Activated naive CD4-positive, alpha-beta T cell treated with Interleukin-2 at 50 U/mL for 16 hours (primary cell): ENCODE measurements at regions not wholly inside any gene's neighbourhood (a gene's known extent, or its start where the extent isn't known, plus 50 kb on each side); places are given as distances from the start of the nearest gene placed in this dataset.
"Not testable (repeated sequence)": the region's sequence is repeated elsewhere in the genome, so short reads cannot be mapped to it uniquely, and the experiment has no call there.

ENCODE experiments used
- DNase-seq: peaks from one replicate; pipeline ENCODE4 v3.0.0-alpha.2; 2020

DNA sequence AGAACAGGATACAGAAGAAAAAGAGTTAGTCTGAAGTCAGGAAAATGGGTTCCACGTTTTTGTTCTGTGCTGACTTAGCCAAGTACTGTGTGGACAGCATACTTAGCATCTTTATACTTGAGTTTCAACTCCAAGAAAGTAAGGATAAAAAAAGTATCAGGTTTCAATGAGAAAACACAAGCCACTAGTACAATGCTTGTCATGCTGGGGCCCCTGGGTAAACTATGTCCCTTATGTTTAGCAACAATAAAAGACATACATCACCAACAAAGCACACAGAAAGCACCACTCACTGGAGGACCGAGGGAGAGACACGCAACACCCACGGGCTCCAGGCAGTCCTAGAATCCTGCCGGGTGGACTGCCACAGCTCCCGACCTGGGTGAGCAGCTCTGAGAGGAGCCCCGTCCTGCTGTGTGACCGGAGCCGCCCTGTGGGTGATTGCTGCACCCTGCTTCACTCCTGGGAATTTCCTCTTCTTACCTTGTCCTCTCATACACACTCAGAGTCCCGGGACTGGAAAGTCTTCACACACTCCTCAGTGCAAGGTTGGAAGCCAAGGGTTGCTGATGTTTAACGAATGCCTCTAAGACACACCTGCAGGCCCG, 890.5 kb downstream of the BRD1 start:
- no peak for DNase-seq

DNA sequence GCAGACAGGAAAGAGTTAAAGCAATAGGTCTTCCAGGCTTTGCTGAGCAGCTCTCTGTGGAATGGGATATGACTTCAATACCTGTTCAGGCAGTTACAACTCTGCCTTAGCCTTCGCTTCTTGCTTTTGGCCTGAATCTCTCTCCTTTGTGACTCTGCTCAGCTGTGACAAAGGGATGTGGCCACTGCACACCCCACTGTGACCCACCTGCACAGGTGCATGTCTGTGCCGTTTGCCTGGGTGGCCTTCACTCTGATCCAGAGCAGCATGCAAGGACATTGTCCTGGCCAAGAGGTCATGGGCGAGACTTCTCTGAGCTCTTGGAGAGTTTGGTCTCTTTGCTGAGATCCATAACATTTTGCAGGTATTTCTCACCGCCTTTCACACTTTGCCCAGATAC, 891.3 kb downstream of the BRD1 start:
- no peak for DNase-seq

DNA sequence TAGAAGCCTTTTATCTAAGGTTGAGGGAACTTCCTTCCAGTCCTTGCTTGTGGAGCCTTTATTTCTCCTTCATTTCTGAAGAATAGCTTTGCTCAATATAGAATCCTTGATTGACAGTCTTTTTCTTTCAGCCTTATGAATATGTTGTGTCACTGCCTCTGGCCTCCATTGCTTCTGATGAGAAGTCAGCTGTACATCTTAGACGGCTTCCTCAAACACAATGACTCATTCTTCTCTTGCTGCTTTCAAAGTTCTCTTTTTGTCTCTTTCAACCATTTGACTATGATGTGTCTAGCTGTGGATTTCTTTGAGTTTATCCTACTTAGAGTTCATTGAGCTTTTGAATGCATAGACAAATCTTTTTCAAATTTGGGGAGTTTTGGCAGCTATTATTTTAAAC, 893.2 kb downstream of the BRD1 start:
- DNase-seq: no peak

DNA sequence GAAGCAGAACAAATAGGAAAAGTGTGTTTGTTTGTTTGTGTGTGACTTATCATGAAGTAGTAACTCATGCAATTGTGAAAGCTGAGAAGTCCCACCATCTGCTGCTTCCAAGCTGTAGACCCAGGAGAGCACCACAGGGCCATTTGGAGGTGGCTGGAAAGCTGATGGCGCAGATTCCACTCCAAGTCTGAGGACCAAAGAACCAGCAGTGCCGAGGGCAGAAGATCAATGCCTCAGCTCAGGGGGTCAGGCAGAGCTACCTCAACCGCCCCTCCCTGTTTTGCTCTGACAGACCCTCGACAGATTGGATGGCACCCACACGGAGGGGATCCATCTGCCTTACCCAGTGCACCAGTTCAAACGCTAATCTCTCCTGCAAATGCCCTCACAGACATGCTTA, 896.2 kb downstream of the BRD1 start:
- DNase-seq: no peak

DNA sequence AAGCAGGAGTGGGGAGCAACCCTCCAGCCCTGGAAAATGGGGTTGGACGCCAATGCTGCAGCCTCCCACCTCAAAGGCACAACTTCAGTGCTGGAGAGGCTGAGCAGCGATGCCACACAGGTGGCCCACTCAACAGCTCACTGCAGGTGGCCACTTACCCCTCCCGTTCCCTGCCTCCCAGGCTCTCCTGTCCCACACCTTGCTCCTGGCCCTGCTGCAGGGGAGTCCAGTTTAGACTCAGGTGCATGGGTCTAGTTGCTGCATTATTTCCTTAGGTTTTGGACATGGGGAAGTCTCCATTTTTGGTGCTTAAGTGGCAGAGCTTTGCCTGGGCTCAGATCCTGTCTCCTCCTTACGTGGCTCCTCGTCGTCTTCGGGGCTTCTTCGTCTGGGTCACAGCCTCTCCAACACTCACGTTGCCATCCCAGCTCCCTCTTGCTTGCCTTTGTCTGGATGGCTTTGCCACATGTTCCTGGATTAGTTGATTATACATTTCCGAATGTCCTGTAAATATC, 898.3 kb downstream of the BRD1 start:
- no peak for DNase-seq

DNA sequence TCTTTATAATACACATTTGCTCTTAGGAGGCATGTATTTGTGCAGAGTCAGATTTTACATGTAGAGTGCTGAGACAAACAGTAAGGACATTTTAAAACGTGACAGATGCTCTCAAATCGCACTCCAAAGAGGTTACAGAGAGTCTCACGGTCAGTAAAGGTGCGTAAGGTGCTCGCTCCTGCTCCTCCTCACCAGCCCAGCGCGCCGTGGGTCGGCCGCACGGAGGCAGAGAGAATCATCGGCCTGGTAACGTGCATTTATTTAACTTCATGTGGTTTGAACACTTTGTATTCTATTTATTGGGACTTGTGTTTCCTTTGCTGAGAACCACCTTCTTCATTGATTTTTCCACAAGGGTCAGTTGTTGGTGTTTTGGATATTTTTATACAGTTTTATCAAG, 900.1 kb downstream of the BRD1 start:
- DNase-seq: no peak

DNA sequence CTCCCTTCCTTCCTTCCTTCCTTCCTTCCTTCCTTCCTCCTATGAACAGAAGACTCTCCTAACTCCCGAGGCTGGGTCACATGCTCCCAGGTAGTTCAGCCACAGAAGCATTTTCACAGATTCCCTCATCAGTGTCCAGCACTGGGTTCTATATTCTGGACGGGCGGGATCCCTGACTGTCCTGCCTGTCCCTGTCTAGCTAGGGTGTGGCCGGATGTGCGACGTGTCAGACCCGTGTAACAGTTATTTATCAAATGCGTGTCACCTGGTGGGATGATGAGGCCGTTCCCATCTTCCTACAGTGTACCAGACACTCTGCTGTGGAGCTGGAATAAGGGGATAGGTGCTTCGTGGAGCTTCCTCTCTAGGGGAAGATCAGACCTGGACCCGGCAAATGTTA, 901.0 kb downstream of the BRD1 start:
- no peak for DNase-seq

DNA sequence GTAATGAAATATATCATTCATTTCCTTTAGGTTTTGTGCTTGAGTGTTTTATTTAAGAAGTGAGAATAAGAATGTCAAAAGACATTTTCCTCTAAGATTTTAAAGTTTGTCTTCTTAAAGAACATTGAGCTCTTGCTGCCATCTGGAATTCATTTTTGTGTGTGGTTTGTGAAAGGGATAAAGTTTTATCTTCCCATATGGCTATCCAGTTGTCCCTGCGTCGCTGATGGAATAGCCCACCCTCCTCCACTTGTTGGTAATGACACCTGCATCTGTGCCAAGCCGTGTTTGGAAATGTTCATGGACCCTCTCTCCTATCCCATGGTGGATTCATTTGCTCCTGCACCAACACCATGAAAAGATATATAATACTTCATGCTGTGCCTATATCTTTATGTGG, 901.5 kb downstream of the BRD1 start:
- DNase-seq: no peak

DNA sequence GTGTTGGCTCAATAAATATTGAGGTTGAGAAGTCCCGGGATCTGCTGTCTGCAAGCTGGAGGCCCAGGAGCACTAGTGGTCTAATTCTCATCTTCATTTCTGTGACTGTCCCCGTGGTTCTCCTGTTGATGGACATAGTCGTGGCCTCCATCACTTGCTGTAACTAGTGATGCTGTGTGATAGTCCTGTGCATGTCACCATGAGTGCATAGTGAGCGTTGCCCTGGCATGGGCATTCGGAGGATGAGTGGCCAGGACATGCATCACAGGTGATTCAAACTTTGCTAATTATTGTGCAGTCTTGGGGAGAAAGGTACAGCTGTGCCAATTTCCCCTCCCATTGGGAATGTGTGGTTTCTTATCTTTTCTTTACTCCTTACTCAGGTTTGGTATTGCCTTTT, 902.2 kb downstream of the BRD1 start:
- no peak for DNase-seq

DNA sequence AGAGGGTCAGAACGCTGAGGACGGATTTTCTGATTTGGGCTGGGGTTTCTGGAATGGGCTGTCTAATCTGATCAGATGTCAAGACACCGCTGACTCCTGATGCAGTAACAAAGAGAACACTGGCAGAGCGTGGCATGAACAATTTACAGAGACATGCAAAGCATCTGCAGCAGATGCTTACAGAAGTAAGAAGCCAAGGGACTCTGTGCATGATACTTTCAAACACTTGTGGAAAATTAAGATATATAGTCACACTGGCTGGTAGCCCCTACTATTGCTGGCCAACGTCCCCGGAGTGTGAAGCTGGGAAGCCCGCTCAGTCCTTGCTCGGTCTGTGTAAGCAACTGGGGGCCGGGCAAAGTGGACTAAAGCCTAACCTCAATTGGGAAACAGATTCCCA, 903.7 kb downstream of the BRD1 start:
- no peak for DNase-seq

DNA sequence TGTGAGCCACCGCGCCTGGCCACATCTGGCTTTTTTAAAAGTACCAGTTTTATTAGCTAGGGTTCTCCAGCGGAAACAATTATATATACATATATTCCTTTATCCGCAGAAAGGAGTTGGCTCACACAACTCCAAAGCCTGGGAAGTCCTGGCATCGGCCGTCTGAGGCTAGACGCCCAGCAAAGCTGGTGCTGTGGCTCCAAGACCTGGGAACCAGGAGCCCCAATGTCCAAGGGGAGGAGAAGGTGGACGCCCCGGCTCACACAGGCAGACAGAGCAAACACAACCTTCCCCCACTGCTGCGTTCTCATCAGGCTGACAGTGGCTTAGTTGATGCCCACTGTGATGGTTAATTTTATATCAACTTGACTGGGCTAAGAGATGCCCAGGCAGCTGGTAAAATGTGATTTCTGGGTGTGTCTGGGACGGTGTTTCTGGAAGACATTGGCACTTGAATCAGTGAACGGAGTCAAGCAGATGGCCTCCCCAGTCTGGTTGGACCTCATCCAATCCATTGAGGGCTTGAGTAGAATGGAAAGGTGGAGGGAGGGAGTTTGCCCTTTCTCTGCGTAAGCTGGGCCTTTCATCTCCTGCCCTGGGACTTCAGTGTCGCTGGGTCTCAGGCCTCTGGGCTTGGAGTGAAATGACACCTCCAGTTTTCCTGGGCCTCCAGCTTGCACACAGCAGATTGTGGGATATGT, 904.4 kb downstream of the BRD1 start:
- DNase-seq: no peak

DNA sequence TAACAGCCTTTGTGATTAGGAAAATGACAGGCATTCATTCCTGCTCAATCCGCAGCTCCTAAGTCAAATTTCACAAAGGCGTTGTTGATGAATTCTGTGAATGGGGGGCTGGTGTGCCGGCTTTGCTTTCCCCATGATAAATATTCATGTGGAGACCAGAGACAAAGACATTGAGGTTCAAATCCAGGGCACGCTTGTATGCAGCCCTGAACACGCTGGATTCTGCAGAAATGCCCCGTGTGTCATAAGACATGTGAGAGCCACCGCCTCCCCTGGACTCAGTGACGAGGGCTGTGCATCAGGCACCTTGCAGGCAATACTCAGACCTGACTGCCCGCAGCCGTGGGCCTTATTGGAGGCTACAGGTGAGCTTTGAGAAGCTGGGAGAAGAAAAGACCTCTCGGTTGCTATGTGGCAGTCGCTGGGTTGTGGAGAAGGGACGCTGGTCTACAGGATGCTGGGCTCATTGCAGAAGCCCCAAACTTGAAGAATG, 906.2 kb downstream of the BRD1 start:
- no peak for DNase-seq

DNA sequence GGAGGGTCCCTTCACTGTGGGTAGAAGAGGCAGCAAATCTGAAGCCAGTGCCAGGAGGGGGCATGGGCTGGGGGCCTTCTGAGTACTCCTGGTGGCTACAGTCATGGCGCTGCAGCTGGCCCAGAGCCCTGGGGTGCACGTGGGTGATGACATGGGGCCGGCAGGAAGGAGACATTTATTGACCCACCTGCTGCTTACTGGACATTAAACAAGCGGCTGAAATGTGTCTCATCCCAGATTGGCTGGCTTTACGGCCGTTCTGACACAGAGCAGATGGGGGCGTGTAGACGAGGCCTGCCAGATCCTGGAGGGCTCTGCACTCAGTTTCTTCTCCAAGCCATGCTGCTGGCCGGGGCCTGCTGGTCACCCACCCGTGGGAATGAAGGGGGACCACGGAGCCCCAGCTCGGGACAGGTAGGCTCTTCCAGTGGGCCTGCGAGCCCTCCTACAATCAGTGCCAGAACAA, 906.9 kb downstream of the BRD1 start:
- DNase-seq: no peak

DNA sequence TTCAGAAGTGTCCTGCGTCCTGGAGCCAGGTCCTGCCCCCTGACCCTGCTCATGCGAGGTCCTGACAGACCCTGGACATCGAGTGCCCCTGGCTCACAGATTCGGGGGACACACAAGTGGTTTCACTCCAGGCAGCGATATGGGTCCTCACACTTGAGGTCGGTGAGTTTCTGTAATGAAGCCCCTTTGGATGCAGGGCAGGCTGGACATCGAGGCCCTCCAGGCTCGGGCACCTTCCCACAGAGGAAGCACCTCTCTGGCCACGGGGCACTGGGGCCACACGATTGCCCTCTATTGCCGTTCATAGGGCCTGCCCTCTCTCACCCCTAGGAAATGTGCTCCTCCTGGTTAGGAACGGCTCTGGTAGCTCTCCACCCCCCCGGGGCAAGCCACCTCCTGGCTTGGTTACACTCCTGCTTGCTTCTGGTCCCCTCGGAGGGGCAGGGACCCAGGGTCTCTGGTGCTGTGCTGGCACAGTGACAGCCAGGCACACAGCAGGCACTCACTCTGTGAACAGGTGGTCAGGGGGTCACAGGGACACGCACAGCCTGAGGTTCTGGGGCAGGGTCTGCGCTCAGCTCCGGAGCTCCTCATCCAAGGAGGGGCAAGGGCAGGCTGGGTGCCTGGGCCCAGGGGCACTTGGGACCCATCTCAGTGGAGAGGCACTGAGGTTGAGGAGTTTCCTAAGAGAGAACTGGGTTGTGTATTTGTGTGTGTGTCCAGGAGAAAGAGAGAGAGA, 907.7 kb downstream of the BRD1 start:
- no peak for DNase-seq

DNA sequence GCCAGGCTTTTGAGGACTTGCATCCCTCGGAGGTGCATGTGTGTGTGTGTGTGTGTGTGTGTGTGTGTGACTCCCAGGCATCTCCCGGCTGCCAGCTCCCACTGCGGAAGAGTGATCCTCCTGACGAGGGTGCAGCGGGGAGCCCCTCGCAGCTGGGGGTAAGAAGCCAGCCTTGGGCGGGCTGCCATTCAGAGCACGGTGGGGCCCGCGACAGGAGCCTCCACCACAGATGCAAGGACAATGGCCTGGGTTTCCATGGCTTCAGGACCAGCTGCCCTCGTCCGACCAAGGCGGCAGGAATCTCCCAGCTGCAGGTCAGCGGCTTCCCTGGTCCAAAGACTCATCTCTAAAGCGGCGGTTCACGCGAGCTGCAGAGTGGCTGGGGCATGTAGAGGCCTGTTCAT, 908.5 kb downstream of the BRD1 start:
- no peak for DNase-seq

DNA sequence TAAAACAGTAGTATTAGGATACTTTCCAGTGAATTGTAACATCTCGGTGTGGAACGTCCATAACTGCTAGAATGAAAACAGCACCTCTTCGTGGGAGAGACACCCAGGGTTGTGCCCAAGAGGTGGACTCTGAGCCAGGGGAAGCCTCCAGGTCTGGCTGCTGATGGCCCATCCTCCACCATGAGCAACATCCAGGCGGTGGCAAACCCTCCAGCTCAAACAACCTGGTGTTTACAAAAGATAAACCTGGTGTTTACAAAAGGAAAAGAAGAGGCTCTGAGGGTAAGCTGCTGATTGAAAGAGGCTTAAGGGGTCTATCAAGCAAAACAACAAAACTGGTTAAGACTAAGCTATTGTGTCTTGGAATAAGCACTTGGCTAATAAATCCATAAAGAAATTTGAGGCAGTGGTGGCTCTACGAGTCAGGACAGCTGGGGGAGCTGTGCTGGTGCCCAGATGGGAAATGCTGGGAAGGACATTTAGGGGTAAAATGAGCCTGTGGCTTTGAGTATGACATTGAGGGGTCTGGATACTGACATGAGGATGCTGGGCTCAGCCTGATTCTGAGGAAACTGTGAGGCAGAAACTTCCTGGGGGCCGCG, 909.0 kb downstream of the BRD1 start:
- no peak for DNase-seq

DNA sequence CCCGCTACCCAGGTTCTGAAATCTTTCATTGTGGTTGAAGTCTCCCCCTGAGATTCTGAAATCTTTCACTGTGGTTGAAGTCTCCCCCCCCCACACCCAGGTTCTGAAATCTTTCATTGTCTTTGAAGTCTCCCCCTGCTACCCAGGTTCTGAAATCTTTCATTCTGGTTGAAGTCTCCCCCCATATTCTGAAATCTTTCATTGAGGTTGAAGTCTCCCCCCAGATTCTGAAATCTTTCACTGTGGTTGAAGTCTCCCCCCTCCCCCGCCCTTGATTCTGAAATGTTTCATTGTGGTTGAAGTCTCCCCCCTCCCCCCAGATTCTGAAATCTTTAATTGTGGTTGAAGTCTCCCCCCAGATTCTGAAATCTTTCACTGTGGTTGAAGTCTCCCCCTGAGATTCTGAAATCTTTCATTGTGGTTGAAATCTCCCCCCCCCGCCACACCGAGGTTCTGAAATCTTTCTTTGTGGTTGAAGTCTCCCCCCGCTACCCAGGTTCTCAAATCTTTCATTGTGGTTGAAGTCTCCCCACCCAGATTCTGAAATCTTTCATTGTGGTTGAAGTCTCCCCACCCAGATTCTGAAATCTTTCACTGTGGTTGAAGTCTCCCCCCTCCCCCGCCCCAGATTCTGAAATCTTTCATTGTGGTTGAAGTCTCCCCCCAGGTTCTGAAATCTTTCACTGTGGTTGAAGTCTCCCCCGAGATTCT, 915.2 kb downstream of the BRD1 start:
- DNase-seq: not testable (repeated sequence)

DNA sequence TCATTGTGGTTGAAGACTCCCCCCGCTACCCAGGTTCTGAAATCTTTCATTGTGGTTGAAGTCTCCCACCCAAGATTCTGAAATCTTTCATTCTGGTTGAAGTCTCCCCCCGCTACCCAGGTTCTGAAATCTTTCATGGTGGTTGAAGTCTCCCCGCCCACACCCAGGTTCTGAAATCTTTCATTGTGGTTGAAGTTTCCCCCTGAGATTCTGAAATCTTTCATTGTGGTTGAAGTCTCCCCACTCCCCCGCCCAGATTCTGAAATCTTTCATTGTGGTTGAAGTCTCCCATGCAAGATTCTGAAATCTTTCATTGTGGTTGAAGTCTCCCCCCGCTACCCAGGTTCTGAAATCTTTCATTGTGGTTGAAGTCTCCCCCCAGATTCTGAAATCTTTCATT, 916.0 kb downstream of the BRD1 start:
- DNase-seq: peak; percentile 47

DNA sequence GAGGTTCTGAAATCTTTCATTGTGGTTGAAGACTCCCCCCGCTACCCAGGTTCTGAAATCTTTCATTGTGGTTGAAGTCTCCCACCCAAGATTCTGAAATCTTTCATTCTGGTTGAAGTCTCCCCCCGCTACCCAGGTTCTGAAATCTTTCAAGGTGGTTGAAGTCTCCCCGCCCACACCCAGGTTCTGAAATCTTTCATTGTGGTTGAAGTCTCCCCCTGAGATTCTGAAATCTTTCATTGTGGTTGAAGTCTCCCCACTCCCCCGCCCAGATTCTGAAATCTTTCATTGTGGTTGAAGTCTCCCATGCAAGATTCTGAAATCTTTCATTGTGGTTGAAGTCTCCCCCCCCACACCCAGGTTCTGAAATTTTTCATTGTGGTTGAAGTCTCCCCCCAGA, 916.6 kb downstream of the BRD1 start:
- not testable (repeated sequence) for DNase-seq

DNA sequence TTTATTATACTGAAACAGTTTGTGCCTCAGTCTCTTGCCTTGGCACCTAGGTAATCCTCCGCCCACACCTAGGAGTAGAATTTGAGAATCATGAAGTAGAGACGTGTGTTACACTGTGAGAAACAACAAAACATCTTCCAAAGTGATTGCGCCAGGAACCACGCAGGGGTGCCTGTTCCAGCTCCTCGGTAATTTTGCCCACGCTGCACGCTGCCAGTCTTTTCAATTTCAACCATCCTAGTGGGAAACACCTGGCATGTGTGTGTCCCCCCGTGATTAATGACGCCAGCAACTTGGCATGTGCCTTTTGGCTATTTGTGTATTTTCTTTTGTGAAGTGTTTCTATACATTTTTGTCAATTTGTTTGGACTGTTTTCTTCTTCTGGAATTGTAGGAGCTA, 919.1 kb downstream of the BRD1 start:
- DNase-seq: no peak

DNA sequence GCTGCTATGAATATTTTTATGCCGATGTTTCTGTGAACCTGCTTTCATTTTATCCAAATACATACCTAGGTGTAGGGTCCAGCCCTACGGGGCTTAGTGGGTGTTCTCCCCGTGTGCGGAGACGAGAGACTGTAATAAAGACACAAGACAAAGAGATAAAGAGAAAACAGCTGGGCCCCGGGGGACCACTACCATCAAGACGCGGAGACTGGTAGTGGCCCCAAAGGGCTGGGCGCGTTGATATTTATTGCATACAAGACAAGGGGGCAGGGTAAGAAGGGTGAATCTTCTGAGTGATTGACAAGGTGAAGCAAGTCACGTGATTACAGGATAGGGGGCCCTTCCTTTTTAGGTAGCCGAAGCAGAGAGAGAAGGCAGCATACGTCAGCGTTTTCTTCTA, 920.1 kb downstream of the BRD1 start:
- no peak for DNase-seq

DNA sequence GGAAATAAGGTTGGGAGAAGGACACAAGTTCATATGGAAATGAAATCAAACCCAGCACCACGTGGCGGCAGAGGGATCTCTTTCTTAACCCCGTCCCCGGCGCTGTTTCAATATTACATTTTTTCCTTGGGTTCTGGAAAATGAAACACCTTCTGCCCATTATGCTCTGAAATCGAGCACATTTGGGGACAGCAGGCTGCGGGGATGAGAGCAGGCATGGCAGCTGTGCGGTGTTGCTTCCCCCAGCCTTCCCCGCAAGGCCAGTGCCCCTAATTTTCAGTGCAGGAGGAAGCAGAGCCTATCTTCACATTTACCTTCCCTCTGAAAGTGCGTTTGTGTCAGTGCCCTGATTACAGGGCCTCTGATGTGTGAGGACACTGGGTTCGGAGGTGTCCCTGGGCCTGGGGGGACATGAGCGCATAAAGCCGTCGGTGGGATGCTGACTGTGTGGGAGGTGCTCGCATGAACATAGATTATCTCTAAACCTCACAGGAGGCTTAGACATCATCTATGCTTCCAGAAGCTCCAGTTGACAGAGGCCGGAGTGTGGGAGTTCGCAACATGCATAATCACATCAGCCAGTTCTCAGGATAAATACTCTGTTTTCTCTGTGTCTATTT, 921.3 kb downstream of the BRD1 start:
- DNase-seq: no peak
